NCI-H774 (cell line): ENCODE measurements at regions not wholly inside any gene's neighbourhood (a gene's known extent, or its start where the extent isn't known, plus 50 kb on each side); places are given as distances from the start of the nearest gene placed in this dataset.

ENCODE experiments used
- DNase-seq: peaks from one replicate; lab custom pipeline; 2025; lab: John Stamatoyannopoulos, UW

DNA sequence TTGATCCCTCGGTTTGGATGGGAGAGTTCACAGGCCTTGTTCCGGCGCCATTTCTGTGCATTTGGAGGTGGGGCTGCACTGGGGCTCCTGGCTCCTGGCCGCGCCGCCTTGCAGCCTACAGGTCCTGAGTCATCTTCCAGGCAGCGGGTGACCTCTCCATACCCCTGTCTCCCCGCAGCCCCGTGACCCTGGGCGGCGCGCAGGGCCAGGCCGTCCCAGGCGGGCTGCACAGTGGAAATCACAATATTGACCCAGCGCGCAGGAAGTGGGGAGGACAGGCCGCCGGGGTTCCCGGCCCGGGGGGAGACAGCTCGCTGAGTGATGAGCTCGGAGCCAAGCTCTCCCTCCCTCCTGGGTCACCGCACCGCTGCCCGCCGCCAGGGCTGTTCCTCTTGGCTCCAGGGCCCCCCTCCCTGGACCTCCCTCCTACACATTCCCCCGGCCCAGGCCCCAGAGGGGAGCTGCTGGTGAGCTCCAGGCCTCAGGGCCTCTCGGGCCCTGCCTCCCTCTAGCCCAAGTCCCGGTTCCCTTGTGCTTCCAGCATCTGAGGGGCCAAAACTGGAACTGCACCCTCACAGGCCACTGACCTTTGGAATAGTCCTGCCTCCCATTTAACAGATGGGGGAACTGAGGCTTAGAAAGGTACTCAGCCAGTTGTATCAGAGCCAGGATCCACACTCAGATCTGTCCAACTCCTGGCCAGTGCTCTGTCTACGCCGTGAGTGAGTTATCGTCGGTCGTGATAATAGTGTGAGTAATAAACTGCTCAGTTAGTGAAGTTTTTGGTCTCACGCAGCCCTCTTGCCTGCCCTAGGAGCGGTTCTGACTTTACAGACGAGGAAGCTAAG lies 142.9 kb upstream of the WNT4 start:
- DNase-seq = no peak

DNA sequence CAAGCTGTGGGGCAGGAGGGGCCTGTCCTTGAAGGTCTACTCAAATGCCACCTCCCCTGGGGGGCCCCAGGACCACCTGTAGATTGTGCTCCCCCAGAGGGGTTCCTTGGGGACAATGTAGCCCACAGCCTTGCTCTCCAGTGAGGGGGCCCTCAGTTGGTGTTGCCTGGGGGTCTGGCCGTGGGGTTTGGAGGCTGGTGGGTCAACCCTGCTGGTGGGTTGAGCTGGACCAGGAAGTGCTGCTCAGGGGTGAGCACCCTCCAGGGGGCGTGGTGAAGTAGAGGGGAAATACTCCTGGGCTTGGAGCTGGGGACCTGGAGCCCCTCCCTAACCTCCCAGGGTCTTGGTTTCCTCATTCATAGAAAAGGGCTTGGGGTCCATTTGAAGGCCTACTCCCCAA lies 143.6 kb upstream of the WNT4 start:
- no peak for DNase-seq

DNA sequence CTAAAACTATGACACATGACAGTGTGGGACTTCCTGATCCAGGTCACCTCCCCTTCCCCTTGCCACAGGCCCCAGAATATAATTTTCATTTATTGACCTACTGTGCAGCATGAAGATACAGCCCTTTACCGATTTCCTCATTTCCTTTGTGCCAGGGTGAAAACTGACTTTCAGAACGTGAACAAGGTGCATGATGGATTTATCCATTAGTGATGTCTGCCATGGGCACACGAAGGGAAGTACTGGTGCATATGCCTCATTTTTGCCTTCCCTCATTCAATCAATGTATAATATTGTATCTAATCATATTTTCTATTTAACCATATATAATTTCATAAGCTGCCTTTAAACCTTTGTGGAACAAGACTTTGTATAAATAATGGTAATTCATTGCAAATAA lies 144.4 kb upstream of the WNT4 start:
- DNase-seq = no peak

DNA sequence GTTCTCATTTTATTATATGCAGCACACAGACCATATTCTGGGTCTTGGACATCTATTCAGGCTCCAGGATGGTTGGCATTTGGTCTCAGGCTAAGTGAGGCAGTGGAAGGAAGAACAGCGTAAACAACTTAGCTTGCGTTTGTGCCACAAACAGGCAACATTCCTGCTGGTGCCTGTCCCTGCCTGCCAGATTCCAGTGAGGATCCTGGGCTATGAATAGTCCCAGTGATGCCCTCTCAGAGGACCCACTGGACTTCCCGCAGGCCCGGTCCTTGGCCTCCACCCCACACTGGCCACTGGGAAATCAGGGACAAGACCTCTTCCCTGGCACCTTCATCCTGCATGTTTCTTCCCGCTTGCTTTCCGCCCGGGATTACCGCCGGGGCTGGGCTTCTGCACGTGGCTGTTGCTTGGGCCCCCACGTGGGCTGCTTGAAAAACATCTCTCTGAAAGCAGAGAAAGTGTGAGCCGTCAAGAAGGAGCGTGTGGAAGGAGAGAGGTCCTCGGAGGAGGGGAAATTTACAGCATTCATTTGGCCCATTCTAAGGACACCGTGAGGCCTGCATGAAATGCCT lies 145.1 kb upstream of the WNT4 start:
- no peak for DNase-seq

DNA sequence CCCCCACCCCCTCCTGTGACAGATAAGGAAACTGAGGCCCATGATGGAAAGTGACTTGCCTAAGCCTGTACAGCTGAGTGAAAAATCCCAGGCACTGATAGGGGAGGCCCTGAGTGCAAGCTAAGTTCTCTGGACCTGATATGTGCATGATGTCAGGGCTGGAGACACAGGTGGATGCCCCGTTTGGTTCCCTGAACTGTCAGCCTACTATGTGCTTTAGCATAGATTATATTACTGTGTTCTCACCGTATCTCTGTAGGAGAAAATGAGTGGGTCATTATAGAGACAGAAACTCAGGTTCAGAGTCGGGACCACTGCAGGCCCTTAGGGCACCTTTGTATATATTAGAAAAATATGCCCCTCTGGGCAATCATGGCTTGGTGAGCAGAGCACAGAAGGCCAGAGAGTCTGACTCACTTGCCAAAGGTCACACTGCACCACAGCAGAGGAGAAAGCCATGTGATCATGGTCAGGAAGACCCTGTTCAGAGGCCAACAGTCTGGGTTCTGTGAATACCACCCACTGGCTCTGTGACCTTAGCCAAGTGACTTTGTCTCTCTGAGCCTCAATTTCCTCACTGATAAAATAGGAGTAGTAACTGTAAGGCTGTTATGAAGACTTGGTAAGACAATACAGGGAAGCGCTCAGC lies 145.8 kb upstream of the WNT4 start:
- DNase-seq = no peak

DNA sequence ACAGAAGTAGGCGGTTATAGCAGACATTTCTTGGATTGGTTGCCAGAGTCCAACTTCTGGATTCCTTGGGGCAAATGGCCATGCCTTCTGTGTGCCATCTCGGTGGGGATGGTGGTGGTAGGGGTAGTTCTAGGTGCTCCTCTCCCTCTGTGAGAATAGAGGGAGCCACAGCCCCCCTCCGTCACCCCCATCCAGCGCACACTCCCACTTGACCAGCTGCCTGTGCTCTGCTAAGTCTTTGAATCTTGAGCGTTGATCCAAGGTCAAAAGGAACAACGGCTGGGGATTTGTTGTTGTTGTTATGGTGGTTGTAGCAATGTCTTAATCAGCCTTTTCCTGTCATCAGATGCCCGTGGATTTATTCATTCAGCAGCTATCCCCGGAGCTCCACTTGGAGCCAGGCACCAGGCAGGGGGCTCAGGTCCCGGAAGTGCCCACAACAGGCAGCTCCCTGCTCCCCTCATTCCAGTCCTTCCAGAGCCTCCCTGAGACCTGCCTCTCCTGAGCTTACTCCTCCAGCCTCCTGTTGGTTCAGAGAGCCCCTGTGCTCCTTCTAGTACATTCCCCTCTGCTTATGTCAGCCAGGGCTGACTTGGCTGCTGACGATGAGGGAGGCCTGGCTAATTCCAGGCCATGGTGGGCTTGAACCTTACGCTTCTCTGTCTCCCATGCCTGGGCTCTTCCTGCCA lies 146.6 kb upstream of the WNT4 start:
- DNase-seq = no peak

DNA sequence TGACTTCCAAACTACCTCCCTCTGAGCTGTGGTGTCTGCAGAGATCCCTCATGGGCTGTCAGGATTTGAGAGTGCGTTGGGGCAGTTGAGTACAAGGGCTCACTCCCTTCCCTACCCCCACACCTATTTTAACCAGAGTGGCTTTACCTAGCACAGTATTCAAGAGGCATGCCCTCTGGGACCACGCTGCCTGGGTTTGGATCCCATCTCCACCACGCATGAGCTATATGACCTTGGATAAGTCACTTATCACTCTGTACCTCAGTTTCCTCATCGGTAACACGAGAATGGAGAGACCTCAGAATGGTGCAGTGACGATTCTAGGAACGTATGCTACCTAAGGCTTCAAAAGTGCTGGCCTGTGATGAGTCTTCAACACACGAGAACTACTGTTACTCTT lies 147.3 kb upstream of the WNT4 start:
- no peak for DNase-seq

DNA sequence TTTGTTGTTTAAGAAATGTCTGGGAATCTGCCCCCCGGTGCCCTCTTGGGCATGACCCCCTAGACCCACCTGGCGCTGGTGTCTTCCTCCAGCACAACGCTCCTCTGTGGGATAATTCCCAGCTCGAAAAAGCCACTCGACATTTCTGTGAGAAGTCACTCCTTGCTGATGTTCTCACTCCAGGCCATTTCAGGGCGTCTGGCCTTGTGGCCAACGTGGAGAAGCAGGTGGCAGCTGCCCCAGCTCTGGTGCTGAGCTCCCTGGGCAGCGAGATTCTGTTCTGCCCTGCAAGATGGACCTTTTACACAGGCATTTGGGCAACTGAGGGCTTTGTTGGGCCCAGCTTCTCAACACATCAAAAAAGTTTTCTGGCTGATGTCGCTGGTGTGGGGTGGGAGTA lies 147.7 kb upstream of the WNT4 start:
- no peak for DNase-seq

DNA sequence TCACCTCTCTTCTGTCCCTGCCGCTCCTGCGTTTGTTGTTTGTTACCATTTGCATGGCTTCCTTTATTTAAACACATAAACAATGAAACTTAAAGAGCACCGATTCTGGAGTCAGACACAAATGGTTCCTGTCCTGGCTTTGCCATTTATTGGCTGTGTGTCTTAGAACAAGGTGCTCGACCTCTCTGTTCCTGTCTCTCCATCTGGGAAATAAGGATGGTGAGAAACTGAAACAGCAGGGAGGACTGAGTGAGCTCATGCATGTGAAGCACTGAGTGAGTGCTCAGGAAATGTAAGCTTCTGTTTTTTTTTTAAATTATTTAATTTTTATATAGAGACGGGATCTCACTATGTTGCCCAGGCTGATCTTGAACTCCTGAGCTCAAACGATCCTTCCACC lies 148.2 kb upstream of the WNT4 start:
- no peak for DNase-seq

DNA sequence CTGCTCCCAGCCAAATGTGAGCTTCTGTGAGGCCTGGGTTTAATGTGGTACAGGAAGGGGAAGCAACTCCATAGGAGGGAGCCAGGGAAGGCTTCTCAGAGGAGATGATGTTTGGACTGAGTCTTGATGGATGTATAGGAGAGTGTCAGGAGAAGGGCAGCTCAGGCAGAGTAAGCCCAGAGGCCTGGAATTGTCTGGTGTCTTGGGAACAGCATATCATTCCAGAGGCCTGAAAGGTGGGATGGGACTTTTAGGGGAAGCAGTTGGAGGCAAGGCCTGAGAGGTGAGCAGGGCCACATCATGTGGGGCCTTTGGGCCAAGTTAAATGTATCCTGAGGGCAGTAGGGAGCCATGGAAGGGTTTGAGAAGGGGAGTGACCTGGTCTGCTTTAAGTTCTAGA lies 148.6 kb upstream of the WNT4 start:
- no peak for DNase-seq

DNA sequence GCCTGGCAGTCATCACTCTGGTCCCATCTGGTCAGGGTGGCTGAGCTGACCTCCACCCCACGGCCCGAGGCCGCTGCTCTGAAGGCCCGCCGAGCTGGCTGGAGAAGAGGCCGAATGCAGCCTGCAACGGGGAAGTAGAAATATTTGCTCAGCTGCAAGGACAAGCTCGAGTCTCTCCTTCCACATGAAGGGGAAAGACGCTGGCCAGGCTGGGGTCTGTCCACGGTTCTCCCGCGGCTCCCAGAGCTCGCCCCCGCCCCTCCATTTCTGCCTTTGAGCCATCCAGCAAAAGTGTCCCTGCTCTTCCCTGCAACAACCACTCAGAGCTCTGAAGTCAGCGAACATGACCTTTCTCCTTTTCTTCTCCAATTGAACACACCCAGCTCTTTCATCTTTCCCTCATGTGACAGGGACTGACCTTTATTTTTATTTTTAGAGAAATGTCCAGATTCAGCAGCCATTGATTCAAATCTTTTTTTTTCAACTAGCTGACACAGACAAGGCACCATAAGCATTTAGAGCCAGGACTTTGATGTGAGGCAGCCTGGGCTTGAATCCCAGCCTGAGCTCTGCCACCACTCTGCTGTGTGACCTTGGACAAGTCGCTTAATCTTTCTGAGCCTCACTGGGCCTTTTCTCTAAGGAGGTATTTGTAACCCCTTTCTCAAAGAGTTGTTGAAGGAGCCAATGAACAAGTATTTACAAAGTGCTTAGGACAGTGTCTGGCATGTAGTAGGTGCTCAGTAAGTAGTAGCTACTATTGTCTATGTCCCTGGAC lies 149.3 kb upstream of the WNT4 start:
- DNase-seq = no peak

DNA sequence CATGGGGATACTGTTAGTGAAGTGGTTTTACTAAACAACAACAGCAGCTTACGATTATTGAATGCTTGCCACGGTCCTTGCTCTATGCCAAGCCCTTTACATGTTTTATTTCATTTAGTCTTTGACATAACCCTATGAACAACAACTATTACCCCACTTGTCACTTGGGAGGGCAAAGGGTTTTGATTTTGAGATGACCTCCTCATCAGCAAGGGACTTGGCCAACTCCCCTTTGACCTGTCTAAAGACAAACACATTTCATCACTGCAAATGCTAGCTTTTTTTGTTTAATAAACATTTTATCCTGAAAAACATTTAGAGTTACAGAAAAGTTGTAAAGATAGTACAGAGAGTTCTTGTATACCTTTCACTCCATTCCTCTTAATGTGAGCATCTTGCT lies 152.5 kb upstream of the WNT4 start:
- no peak for DNase-seq

DNA sequence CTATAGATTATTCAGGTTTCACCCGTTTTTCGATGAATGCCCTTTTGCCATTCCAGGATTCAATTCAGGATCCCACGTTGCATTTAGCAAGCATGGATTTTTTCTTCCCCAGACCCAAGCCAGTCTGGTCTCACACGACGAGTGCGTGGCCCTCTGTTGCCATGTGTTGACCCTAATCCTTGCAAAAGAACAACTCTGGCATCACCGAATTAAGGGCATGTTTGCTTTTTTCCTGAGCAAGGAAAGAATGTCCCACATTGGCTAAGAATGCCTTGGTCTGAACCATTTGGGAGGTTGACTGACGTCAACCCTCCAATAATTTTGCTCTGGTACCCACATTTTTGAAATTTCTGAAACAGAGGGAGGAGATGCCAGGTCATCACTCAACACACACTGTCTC lies 153.0 kb upstream of the WNT4 start:
- no peak for DNase-seq

DNA sequence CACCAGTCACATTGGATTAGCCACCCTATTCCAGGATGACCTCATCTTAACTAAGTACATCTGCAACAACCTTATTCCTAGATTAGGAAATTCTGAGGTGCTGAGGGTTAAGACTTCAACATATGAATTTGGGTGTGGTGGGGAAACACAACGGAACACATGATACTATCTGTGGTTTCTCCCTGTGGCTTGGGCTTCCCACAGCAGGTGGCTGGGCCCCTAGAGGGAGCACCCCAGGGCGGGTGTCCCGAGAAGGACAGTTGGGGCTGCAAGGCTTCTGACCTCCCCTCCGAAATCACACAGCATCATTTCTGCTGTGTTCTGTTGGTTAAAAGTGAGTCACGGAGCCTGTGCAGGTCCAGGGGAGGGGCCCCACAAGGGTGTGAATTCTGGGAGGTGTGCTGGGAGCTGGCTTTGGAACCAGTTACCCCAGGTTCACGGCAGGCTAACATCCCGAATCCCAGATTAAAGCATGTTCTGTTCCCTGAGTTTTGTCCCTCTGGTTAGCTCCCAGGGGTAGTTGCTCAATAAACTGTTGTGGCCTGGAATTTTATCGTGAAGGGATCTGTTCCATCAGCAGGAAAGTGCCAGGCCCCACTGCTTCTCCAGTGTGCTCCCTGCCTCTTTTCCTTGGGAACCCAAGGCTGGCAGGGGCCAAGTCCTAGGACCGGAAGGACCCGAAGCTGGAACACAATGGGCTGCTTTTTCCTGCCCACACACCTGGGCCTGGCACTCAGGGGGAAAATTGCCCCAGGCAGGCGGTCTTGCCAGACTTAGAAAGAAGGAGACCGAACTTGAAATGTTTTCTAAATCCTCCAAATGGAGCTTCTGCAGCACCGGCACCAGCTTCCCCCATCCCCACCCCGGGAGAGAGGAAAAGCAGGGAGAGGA lies 154.0 kb upstream of the WNT4 start:
- DNase-seq = no peak

DNA sequence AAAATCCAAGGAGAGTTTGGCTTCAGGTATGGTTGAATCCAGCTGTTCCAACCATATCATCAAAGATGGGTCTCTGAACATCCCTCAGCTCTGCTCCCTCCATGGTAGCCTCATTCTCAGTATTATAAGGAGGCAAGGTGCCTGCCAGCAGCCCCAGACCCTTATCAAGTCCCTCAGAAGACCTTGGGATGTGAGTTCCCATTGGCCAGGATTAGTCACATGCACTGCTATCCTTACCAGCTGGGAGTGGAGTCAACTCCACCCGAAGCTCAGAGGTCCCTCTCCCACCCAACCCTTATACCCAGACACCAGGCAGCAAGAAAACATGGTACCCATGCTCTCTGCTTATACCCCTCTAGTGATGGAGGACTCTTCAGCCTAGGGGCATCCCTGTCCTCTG lies 153.7 kb upstream of the ZBTB40 start:
- no peak for DNase-seq

DNA sequence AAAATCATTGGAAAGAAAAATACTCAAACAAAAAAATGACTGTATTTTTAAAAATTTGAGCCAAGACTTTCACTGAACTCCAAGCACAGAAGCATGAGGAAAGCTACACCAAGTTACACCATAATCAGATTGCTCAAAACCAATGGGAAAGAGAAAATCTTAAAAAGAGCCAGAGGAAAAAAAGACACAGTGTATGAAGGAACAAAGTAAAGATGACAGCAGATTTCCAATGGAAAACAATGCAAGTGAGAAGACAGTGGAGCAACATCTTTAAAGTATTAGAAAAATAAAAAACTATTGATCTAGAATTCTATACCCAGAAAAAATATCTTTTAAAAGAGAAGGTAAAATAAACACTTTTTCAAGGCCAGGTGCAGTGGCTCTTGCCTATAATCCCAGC lies 147.8 kb upstream of the ZBTB40 start:
- no peak for DNase-seq

DNA sequence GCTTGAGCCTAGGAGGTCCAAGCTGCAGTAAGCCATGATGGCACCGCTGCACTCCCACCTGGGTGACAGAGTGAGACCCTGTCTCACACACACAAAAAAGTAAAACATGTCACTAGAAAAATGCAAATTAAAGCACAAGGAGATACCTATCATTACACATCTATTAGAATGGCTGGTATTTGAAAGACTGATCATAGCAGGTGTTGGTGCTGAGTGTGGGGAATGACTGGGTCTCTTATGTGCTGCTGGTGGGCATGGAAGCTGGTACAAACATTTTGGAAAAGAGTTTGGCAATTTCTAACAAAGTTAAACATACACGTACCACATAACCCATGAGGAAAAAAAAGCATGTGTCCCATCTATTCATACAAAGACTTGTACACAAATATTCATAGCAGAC lies 142.1 kb upstream of the ZBTB40 start:
- DNase-seq = no peak

DNA sequence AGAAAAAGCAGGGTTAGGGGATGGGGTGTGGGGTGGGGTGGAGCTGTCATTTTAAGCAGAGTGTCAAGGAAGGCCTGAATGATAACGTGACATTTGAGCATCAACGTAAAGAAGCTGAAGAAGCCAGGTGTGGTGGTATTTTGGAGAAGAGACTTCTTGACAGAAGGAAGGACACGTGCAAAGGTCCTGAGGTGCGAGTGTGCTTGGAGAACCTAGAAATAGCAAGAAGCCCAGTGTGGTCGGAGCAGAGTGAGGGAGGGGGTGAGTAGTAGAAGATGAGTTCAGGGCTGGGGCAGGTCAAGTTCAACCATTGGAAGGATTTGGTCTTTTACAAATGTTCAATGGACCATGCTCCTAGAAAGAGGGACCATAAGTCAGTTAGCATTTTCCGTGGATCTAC lies 140.2 kb upstream of the ZBTB40 start:
- DNase-seq = no peak

DNA sequence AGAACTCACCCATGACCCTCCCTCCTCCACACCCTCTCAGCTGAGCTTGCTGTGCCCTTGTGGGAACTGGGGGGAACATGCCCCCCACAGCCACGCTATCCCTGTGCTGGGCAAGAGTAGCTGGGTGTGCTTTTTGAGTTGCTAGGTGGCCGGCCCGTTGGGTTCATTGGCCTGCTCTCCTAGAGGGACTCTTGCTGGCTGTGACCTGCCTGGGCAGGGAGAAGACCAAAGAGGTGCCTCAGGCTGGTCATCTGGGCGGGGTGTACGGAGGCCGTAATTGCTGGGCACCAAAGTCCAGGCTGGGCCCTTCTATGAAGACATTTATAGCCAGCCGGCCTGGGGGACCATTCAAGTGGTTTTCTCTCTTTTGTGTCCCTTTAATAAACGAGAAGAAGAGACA lies 138.3 kb upstream of the ZBTB40 start:
- DNase-seq = no peak

DNA sequence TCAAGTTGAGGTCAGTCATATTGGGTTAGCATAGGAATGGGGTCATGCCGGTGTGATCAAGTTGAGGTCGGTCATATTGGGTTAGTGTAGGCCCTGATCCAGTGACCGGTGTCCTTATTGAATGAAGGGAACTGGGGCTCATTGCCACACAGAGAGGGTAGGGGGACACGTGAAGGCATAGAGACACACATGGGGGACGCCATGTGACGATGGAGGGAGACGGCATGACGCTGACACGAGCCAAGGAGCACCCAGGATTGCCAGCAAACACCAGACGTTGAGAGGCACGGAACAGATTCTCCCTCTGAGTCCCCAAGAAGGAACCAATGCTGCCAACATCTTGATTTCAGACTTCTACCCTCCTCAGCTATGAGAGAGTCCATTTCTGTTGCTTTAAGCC lies 136.9 kb upstream of the ZBTB40 start:
- no peak for DNase-seq
